GM21786 (cell line): ENCODE measurements at regions not wholly inside any gene's neighbourhood (a gene's known extent, or its start where the extent isn't known, plus 50 kb on each side); places are given as distances from the start of the nearest gene placed in this dataset.
"Not testable (repeated sequence)": the region's sequence is repeated elsewhere in the genome, so short reads cannot be mapped to it uniquely, and the experiment has no call there.

Experiments used
- ATAC-seq: cut with Tn5 transposase; IDR thresholded peaks from one replicate; pipeline ENCODE4 v1.9.1; 2021; ENCODE audit not compliant: unreplicated experiment

- no peak for ATAC-seq
Observed at GRCh38 chr10:28434063-28434462, 98.9 kb upstream of the WAC start.

- no peak for ATAC-seq
Observed at GRCh38 chr10:28442403-28442802, 90.5 kb upstream of the WAC start.

GRCh38 chr10:28444031-28444430, 88.9 kb upstream of the WAC start:
- ATAC-seq, result no peak

- ATAC-seq, result no peak
Observed at GRCh38 chr10:28445516-28445915, 87.4 kb upstream of the WAC start.

- ATAC-seq, result no peak
Observed at GRCh38 chr10:28449382-28449781, 83.5 kb upstream of the WAC start.

- no peak for ATAC-seq
Observed at GRCh38 chr10:28449926-28450325, 83.0 kb upstream of the WAC start.

GRCh38 chr10:28453926-28454325, 79.0 kb upstream of the WAC start:
- ATAC-seq, result no peak

GRCh38 chr10:28457110-28457509, 75.8 kb upstream of the WAC start:
- no peak for ATAC-seq

GRCh38 chr10:28457873-28458272, 75.0 kb upstream of the WAC start:
- not testable (repeated sequence) for ATAC-seq

- ATAC-seq, result no peak
Observed at GRCh38 chr10:28459453-28460144, 73.3 kb upstream of the WAC start.

- no peak for ATAC-seq
Observed at GRCh38 chr10:28463141-28463540, 69.8 kb upstream of the WAC start.

GRCh38 chr10:28463676-28464395, 69.1 kb upstream of the WAC start:
- no peak for ATAC-seq

- no peak for ATAC-seq
Observed at GRCh38 chr10:28467615-28468014, 65.3 kb upstream of the WAC start.

GRCh38 chr10:28468707-28469483, 64.0 kb upstream of the WAC start:
- no peak for ATAC-seq

GRCh38 chr10:28470873-28471651, 61.9 kb upstream of the WAC start:
- ATAC-seq, result no peak

- ATAC-seq, result no peak
Observed at GRCh38 chr10:28471652-28472050, 61.3 kb upstream of the WAC start.

- no peak for ATAC-seq
Observed at GRCh38 chr10:28478646-28479045, 54.3 kb upstream of the WAC start.

- no peak for ATAC-seq
Observed at GRCh38 chr10:28479425-28479865, 53.5 kb upstream of the WAC start.

GRCh38 chr10:28479927-28480627, 52.8 kb upstream of the WAC start:
- ATAC-seq, result no peak

GRCh38 chr10:28480628-28480965, 52.3 kb upstream of the WAC start:
- ATAC-seq, result no peak

- not testable (repeated sequence) for ATAC-seq
Observed at GRCh38 chr10:28481346-28481745, 51.6 kb upstream of the WAC start.
